ENCODE measurements at regions not wholly inside any gene's neighbourhood (a gene's known extent, or its start where the extent isn't known, plus 50 kb on each side); places are given as distances from the start of the nearest gene placed in this dataset.
"Not testable (repeated sequence)": the region's sequence is repeated elsewhere in the genome, so short reads cannot be mapped to it uniquely, and the experiment has no call there.

DNA sequence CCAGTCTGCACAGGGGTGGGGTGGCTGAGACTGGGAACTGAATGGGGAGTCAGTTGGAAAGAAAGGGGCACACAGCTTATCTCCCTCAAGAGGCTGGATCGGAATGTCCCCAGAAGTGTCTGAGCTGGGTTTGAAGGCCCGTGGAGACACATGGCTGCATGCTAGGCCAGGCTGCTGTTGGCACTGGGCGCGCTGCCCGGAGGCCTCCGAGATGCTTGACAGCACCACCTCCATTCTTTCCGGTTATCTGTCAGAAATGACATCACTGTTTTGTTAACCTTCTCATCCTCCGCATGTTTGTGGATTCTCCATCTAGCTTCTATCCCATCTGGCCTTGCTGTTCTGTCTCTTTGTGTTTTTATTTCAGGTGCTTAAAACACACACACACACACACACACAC, 85.5 kb downstream of the APIP start:
- DNase-seq = no peak

DNA sequence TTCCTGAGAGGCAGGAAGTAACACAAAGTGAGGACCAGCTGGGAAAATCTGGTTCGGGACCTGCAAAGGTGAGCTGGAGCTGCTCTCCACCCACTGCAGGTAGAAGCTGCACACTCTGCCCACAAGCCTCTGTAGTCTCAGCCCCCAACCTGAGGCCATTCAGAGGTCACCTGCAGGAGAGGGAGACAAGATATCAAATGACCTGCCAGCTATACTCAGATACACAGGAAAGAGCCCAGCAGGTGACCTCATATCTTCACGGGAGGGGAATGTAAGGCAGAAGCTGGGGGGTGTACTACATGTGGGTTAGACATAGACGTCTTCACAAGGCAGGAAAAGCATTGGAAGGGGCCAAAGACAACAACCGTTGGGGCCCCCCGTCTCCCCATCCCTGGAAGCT, 86.1 kb downstream of the APIP start:
- peak; percentile 33 for DNase-seq

DNA sequence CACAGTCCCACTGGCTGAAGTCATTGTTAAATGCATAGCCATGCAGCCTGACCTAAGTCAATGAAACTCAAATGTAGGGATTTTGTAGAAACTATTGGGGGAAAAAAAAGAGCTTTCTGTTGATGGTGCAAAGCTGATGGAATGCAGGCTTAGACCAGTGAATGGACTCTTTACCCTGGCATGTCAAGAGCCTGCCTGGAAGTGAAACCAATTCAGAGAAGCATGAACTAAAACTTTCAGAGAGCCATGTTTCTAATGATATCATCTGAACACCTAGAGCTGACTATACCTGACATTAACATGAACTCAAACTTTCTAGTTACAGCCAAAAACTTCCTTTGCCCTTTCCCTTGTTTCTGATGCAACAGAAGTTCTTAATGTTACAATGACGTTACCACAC, 89.0 kb downstream of the APIP start:
- no peak for DNase-seq

DNA sequence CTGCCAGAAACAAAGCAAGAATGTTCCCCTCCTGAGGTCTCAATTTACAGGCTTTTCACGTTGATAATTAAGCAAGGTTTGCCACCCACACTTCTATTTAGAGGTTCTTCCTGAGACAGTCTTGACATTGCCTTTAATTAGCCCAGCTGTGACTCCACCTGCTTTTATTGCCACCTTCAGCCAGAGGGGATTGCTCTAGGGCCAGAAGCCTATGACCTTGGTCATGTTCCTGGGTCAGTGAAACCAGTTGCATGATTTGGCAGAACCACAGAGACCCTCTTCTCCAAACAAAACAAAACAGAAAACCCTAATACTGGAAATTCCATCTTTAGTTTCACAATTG, 89.8 kb downstream of the APIP start:
- DNase-seq = no peak

DNA sequence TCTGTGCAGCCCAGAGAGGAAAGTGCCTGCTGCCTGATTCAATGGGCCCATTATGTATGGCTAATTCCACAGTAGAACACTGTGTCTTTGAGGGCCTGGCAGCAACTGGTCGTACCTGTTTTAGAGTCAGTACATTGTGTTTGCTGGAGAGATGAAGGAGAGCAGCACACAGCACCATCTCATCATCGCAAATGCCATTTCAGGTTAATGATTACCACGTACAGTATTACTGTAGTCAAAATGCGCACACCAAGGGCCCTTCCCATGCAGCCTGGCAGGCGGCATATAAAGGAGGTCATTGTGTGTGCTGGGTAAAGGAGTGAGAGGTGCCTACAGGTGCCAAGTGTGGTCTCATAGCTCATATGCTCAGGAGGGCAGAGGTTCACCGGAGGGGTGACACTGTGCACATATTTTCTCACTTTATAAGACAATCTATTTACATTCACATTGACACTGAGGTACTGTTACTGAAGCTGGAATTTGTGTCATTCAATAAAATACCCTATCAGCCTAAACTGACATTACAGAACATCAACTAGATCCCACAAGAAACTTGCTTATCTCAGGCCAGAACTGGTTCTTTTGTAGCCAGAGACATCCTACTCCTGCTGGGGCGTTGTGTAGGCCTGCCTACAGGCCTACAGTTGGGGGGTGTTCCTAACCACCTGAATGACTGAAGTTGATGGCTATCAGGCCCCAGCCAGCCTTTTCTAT, 90.4 kb downstream of the APIP start:
- no peak for DNase-seq

DNA sequence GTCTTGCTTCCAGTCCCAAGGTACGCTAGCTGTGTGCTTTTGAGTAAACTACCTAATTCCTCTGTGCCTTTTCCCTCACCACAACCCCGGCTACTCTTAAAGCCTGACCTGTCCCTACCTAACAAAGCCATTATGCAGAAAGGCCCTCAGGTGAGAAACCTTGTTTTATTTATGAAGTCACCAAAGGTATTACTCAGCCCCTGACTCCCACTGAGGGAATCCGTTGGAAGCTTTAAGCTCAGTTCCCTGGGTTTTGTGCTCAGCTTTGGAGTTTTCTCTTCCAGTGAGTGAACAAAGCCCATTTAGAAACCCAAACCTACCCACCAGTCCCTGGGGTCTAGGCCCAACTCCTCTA, 90.9 kb downstream of the APIP start:
- DNase-seq = no peak

DNA sequence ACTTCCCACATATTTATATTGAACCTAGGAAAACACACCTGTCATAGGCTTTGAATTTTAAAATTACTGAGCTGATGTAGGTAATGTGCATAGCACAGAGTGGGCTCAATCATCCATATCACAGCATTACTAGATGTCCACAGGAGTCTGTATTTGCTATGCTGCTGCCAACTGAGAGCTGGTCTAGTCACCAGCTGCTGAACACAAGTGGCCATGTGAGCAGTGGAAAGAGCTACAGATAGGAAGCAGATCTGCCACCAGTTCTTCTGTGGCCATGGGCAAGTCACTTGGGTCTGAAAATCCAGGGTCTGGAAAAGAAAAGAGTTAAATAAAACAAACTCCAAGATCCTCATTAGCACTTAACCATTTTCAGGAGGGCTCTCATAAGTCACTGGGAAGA, 91.8 kb downstream of the APIP start:
- no peak for DNase-seq

DNA sequence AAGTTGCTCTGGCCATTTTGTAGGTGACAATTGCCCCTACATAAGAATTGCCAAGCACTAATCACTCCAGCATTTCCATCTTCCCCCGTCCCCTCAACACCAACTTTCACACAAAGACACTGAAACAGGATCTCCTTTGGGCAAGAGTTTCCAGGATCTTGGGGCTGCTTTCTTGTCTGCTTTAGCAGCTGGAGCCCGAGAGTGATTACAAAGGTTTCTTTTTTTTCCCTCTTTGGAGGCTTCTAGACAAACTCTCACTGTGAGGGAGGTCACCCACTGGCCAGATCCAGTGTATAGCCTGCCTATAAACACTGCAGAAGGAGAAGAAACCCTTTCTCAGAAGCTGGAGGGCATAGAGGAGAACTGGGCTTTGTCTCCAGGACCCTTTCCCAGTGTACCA, 92.5 kb downstream of the APIP start:
- no peak for DNase-seq

DNA sequence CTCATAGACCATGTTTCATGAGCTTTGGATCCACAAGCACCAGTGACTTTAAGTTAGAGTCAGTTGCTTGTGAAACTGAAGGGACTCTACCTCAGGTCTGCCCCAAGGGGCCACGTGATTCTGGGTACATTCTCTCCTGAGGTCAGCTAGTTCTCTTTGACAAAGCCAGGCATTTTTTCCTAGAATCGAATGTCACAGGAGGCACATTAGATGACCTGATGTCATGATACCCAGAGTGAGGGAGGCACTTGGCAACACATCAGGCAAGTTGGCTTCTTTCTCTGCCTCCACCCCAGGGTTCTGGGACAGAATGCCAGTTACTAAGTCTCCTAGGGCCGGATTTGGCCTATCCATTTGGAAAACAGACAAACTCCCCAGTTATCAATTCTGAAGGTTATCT, 93.0 kb downstream of the APIP start:
- DNase-seq = no peak

DNA sequence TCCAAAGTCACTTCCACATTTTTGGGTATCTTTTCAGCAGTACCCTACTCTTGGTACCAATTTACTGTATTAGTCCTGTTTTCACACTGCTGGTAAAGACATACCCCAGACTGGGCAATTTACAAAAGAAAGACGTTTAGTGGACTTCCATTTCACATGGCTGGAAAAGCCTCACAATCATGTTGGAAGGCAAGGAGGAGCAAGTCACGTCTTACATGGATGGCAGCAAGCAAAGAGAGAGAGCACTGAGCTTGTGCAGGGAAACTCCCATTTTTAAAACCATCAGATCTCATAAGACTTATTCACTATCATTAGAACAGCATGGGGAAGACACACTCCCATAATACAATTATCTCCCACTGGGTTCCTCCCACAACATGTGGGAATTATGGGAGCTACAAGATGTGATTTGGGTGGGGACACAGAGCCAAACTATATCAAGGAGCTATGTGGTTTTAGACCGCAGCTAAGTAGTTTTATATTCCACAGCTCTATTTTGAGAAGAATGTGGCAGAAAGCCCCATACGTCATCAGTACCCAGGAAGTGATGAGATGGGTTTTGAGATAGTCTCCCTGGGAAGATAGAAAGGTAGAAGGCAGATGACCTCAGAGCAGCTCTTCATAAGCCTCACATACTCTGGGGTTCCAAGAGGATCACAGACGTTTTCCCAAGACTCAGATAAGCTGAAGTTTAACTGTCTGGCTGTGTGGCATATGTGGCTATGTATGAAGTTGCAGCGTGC, 96.3 kb downstream of the APIP start:
- no peak for DNase-seq

DNA sequence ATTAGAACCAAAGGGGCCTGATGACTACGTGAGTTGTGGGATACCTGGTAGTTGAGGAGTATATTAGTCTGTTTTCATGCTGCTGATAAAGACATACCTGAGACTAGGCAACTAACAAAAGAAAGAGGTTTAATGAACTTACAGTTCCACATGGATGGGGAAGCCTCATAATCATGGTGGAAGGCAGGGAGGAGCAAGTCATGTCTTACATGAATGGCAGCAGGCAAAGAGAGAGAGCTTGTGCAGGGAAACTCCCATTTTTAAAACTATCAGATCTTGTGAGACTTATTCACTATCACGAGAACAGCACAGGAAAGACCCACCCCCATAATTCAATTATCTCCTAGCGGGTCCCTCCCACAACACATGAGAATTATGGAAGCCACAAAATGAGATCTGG, 98.4 kb downstream of the APIP start:
- not testable (repeated sequence) for DNase-seq

DNA sequence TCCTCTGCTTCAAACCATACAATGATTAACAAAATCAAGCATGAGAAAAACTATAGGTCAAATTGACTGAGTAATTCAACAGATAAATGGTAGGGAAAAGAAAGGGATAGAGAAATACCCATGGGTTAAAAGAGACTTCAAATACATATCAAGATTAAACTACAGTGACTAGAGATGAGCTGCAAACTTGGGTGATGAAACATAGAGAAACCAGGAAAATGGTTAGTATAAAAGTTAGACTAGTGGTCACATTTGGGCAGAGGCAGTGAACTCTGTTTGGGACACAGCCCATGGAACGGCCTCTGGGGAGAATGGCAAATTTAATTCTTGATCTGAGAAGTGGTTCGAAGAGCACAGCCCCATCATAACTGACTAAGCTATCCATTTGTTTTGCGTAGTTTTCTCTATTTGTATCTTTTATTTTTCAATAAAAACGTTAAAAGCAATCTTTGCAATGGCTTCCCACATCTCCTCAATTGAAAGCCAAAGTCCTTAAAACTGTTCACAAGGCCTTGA, 99.4 kb downstream of the APIP start:
- no peak for DNase-seq

DNA sequence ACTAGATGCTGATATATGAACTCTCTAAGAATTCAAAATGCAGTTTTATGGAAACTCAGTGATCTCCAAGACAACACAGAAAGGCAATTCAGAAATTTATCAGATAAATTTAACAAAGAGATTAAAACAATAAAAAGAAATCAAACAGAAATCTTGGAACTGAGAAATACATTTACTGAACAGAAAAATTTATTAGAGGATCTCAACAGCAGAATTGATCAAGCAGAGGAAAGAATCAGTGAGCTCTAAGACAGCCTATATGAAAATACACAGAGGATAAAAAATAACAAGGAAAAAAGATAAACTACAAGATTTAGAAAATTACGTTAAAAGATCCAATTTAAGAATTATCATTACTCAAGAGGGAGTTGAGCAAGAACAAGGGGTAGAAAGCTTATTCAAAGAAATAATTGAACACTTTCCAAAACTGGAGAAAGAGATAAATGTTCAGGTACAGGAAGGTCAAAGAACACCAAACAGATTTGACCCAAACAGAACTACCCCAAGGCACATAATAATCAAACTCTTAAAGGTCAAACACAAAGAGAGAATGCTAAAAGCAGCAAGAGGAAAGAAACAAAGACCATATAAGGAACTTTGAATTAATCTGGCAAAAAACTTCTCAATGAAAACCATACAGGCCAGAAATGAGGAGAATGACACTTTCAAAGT, 103.1 kb downstream of the APIP start:
- no peak for DNase-seq

DNA sequence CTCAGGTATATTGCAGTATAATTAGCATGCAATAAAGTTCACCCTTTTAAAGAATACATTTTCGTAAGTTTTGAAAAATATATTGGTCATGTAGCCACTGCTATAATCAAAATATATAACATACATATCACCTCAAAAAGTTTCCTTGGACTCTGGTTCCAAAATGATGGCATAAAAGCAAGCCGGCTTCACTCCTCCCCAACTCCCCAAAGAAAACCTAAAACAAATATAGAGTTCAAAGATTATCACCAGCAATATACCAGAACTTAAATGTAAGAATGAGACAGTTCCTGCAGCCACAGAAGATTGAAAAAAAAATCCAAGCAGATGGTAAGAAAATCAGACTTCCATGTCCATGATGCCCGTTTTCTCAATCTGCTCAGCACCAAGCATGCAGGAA, 104.3 kb downstream of the APIP start:
- no peak for DNase-seq

DNA sequence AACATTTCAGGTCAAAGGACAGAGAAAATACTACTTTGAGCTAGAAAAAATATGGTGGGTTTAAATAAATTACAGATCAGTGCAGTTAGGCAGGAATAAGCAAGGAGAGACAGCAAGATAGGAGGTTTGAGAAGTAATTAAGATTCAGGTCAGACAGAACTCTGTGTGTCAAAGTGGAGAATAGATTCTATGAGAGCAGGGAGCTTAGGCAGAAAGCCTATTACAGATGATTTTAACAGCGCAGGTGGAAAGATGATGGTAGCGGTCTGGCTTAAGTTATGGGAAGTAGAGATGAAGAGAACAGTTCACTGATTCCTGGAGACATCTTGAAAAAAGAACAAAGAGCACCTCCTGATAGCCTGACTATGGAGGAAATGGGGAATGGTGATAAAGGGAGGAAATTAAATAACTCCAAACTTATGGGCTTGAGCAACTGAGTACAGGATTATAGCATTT, 106.0 kb downstream of the APIP start:
- no peak for DNase-seq

DNA sequence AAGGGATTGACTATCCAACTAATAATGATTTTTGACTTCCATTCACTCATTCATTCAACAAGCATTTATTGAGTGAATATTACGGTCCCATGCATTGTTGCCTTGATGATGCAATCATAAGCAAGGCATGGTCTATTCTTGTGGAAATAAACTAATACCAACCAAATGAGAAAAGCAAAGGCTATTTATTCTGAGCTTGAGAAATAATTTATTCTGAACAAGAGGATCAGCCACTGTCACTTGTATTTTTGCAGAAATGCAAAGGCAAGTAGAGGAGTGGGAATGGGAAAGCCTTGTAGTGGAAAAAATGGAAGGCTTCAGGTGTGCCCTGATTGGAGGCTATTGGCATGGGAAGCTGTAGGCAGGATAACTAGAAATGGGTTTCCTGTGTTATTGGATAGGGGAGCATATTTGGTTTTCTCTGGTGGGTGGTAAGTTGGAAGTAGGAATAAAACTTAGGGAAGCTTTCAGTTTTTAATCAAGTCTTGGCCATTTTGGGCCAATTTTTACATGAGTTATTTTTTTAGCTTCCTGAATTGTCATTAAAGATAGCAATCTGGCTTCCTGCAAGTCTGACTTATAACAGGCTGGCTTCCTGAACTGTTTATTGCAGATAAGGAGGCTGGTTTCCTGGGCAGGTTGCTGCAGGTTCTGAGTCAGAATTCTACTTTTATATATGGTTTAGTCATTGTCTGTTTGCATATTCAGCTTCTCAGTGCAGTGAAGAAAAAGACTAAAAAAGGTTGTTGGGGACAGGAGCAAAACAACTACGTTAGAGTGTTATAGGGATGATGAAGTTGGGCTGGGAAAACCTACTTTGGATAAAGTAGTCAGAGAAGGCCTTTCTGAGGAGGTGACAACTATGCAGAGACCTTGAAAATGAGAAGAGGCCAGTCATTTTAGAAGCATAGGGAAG, 106.7 kb downstream of the APIP start:
- DNase-seq = no peak

DNA sequence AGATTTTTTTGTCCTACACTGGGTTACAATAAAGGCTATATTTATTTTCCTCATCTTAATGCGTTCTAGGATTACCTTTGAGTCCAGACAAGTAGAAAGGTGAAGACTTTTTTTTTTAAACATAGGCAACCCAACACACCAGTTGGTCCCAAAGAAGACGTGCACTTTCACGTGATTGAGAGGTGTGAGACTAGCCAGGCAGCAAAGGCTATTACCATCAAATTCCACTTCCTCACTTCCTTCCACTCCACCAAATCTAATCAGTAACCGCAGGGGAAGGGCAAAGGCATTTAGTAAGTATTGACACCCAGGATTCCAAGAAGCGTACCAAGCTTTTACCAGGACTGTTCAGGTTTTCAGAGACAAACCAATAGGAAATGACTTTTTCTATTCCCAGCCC, 109.3 kb downstream of the APIP start:
- DNase-seq = no peak

DNA sequence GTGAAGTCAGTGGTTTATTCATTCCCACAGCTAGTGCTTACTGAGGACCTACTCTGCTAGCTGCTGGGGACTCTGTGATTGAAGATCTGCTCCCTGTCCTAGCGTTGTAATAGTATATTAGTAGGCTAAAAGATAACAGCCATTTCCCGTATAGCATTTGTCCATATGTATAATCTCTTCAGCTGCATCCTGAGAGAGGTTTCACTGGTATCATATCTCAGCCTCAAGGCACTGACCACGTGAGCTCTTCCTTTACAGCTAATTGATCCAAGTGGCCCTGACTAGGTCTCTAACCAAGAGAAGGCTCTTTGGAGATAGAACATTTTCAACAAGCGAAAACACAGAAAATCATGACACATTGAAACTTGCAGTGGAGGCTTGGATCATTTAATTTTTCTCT, 110.2 kb downstream of the APIP start:
- no peak for DNase-seq

DNA sequence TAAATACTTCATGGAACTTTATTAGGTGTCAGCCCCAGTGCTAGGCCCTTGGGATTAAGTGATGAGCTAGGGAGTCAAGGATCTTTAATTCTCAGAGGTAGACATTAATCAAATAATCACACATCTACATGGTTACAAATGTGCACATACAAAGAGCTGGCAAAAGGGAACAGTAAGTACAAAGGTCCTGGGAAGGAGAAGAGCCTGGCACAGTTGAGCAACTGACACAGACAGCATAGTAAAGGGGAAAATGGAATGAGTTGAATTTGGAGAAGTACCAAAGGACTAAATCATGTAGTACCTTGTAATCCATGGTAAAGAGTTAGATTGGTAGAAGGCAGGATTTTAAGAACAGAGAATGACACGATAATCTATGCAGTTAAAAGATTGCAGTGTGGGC, 116.3 kb downstream of the APIP start:
- no peak for DNase-seq

DNA sequence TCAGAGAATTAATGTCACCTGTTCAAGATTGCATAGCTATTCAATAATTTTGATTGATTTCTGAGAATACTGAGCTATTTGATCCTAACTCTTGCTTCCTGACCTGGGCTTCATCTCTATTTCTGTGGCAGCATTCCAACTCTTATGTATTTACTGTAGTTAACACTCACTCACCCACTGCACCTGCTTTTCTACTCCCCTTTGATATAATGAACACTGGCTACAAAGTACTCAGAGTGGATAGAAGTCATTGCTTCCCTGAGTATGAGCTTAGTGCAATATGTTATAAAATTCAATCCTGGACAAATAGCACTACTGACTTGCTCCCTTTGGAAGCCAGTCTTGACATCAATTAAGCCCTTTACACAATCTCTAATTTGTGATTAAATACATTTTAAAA, 117.2 kb downstream of the APIP start:
- DNase-seq = peak; percentile 23

DNA sequence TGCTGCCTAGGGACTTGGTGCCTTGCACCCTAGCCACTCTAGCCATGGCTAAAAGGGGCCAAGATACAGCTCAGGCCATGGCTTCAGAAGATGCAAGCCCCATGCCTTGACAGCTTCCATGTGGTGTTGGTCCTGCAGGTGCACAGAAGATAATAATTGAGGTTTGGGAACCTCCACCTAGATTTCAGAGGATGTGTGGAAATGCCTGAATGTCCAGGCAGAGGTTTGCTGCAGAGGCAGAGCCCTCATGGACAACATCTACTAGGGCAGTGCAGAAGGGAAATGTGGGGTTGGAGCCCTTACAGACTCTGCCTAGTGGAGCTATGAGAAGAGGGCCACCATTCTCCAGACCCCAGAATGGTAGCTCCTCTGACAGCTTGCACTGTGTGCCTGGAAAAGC, 118.7 kb downstream of the APIP start:
- not testable (repeated sequence) for DNase-seq

DNA sequence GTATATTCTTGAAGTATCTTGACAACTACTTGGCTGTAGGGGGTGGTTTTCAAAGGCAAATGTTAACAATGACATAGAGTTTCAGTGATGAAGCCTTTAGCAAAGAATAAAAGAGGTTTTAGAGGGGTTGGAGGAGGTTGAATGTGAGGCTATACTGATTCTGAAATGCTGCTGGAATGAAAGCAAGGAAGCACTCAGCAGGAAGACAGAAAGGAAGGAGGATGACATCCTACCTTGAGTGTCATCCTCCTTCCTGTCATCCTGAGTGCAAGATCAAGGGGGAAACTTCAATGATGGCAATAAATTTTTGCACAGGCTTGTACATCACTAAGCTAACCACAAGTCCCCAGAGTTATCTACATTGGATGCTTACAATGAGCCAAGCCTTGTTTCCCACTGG, 120.5 kb downstream of the APIP start:
- no peak for DNase-seq

DNA sequence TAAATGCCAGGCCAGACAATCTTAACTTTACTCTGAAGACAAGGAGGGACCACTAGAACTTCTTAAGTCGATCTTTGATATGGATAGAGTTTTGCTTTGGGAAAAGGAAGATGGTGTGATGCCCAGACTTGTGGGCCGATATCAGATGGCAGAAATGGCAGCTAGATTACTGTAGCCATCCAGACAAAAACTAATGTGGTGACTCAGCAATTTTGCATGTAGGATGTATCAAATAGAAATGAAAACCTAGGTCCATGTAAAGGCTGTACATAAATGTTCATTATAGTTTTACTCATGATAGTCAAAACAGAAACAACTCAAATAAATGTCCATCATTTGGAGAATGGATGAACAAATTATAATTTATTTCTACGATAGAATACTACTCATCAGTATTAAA, 121.5 kb downstream of the APIP start:
- no peak for DNase-seq
